ENCODE measurements at regions not wholly inside any gene's neighbourhood (a gene's known extent, or its start where the extent isn't known, plus 50 kb on each side); places are given as distances from the start of the nearest gene placed in this dataset.
"Not testable (repeated sequence)": the region's sequence is repeated elsewhere in the genome, so short reads cannot be mapped to it uniquely, and the experiment has no call there.

- no peak for DNase-seq (ENCODE audit: low spot score)
Measured at GRCh38 chr9:30329431-30329830, 2055.0 kb upstream of the ACO1 start.

GRCh38 chr9:30348904-30349303 lies 2035.5 kb upstream of the ACO1 start:
- DNase-seq (ENCODE audit: low spot score) = no peak

GRCh38 chr9:30349526-30350513 lies 2034.6 kb upstream of the ACO1 start:
- no peak for DNase-seq (ENCODE audit: low spot score)

GRCh38 chr9:30356221-30356620 lies 2028.2 kb upstream of the ACO1 start:
- DNase-seq (ENCODE audit: low spot score) = no peak

- DNase-seq (ENCODE audit: low spot score) = no peak
Measured at GRCh38 chr9:30362373-30362772, 2022.1 kb upstream of the ACO1 start.

GRCh38 chr9:30366140-30366539 lies 2018.3 kb upstream of the ACO1 start:
- not testable (repeated sequence) for DNase-seq (ENCODE audit: low spot score)

GRCh38 chr9:30382271-30382670 lies 2002.2 kb upstream of the ACO1 start:
- DNase-seq (ENCODE audit: low spot score) = no peak

GRCh38 chr9:30410273-30410672 lies 1974.2 kb upstream of the ACO1 start:
- no peak for DNase-seq (ENCODE audit: low spot score)

- no peak for DNase-seq (ENCODE audit: low spot score)
Measured at GRCh38 chr9:30411571-30411970, 1972.9 kb upstream of the ACO1 start.

- no peak for DNase-seq (ENCODE audit: low spot score)
Measured at GRCh38 chr9:30459156-30459555, 1925.3 kb upstream of the ACO1 start.

GRCh38 chr9:30476826-30477225 lies 1907.6 kb upstream of the ACO1 start:
- DNase-seq (ENCODE audit: low spot score) = no peak

GRCh38 chr9:30478684-30479083 lies 1905.8 kb upstream of the ACO1 start:
- DNase-seq (ENCODE audit: low spot score) = no peak

GRCh38 chr9:30482499-30482898 lies 1901.9 kb upstream of the ACO1 start:
- DNase-seq (ENCODE audit: low spot score) = no peak

GRCh38 chr9:30484690-30485089 lies 1899.8 kb upstream of the ACO1 start:
- DNase-seq (ENCODE audit: low spot score) = no peak

- DNase-seq (ENCODE audit: low spot score) = no peak
Measured at GRCh38 chr9:30504502-30504905, 1879.9 kb upstream of the ACO1 start.

- DNase-seq (ENCODE audit: low spot score) = no peak
Measured at GRCh38 chr9:30505311-30505710, 1879.1 kb upstream of the ACO1 start.

- DNase-seq (ENCODE audit: low spot score) = no peak
Measured at GRCh38 chr9:30506749-30507148, 1877.7 kb upstream of the ACO1 start.

GRCh38 chr9:30507166-30507565 lies 1877.3 kb upstream of the ACO1 start:
- no peak for DNase-seq (ENCODE audit: low spot score)

GRCh38 chr9:30511666-30512065 lies 1872.8 kb upstream of the ACO1 start:
- no peak for DNase-seq (ENCODE audit: low spot score)

GRCh38 chr9:30519166-30519565 lies 1865.3 kb upstream of the ACO1 start:
- no peak for DNase-seq (ENCODE audit: low spot score)

- DNase-seq (ENCODE audit: low spot score) = no peak
Measured at GRCh38 chr9:30519756-30520155, 1864.7 kb upstream of the ACO1 start.

- no peak for DNase-seq (ENCODE audit: low spot score)
Measured at GRCh38 chr9:30522061-30522460, 1862.4 kb upstream of the ACO1 start.

GRCh38 chr9:30522486-30522885 lies 1862.0 kb upstream of the ACO1 start:
- DNase-seq (ENCODE audit: low spot score) = peak; percentile 3

- no peak for DNase-seq (ENCODE audit: low spot score)
Measured at GRCh38 chr9:30524311-30524710, 1860.1 kb upstream of the ACO1 start.
